ENCODE measurements at regions not wholly inside any gene's neighbourhood (a gene's known extent, or its start where the extent isn't known, plus 50 kb on each side); places are given as distances from the start of the nearest gene placed in this dataset.

DNA sequence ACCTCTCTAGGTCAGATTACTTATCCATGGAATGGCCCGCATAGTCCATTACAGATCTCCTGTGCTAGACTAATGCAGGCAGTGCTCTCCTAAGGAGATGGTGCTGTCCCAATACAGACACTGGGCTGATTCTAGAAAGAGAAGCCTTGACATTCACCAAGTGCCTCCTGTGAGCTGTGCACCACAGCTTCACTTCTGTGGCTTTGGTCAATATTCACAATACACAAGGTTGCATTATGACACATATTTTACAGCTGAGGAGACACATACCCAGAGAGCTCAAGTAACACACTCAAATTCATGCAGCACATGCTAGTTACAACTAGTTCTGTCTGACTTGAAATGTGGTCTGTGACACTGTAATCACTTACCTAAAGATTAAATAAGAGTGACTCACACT, 59.4 kb upstream of the LRRC8B start:
- Histone ChIP-seq H3K4me1 (no peaks in the 10 kb centered on the region), H3K27me3 (no peaks in the 10 kb centered on the region), H3K9me3 (no peaks in the 10 kb centered on the region), H3K4me3 (no peak overlapping the region), H3K36me3 (no peaks in the 10 kb centered on the region), H3K27ac (no peak overlapping the region)
- TF ChIP-seq, protein P1, sequence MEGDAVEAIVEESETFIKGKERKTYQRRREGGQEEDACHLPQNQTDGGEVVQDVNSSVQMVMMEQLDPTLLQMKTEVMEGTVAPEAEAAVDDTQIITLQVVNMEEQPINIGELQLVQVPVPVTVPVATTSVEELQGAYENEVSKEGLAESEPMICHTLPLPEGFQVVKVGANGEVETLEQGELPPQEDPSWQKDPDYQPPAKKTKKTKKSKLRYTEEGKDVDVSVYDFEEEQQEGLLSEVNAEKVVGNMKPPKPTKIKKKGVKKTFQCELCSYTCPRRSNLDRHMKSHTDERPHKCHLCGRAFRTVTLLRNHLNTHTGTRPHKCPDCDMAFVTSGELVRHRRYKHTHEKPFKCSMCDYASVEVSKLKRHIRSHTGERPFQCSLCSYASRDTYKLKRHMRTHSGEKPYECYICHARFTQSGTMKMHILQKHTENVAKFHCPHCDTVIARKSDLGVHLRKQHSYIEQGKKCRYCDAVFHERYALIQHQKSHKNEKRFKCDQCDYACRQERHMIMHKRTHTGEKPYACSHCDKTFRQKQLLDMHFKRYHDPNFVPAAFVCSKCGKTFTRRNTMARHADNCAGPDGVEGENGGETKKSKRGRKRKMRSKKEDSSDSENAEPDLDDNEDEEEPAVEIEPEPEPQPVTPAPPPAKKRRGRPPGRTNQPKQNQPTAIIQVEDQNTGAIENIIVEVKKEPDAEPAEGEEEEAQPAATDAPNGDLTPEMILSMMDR (IDR thresholded peaks at IDR 0.05): no peak
- no peak for DNase-seq (ENCODE audit: low spot score)

- no peak overlapping the region for H3K4me3 ChIP-seq
- H3K4me1 ChIP-seq: no peaks in the 10 kb centered on the region
- H3K9me3 ChIP-seq: no peaks in the 10 kb centered on the region
- H3K27ac ChIP-seq: no peak overlapping the region
- TF ChIP-seq, protein P1 (IDR thresholded peaks at IDR 0.05): no peak
- no peaks in the 10 kb centered on the region for H3K27me3 ChIP-seq
- no peak for DNase-seq (ENCODE audit: low spot score)
- no peaks in the 10 kb centered on the region for H3K36me3 ChIP-seq
These were observed 58.2 kb upstream of the LRRC8B start for GRCh38 chr1:89466307-89466930.

DNA sequence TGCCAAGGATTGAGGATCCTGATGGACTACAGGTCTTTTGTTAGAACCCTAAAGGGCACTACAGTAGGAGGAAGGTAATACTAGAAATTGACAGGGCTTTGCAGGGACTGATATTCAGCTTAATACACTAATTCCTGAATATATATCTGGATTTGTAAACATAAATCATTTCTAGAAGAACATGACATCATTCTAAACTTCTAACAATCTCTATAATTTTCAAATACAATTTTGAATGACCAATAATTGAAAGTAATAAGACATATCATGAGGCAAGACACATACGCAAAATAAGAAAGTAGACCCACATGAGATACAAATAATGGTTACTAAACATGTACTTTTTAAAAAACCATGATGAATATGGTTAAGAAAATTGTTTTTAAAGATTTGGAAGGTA, 52.4 kb upstream of the LRRC8B start:
- Histone ChIP-seq H3K4me3 (no peak overlapping the region), H3K4me1 (no peaks in the 10 kb centered on the region), H3K27ac (no peak overlapping the region), H3K27me3 (no peaks in the 10 kb centered on the region), H3K36me3 (no peaks in the 10 kb centered on the region), H3K9me3 (peaks cover 0 to 12% of the 10 kb centered on the region in 2 donors)
- TF ChIP-seq, protein P1 (IDR thresholded peaks at IDR 0.05): no peak
- DNase-seq (ENCODE audit: low spot score): no peak

DNA sequence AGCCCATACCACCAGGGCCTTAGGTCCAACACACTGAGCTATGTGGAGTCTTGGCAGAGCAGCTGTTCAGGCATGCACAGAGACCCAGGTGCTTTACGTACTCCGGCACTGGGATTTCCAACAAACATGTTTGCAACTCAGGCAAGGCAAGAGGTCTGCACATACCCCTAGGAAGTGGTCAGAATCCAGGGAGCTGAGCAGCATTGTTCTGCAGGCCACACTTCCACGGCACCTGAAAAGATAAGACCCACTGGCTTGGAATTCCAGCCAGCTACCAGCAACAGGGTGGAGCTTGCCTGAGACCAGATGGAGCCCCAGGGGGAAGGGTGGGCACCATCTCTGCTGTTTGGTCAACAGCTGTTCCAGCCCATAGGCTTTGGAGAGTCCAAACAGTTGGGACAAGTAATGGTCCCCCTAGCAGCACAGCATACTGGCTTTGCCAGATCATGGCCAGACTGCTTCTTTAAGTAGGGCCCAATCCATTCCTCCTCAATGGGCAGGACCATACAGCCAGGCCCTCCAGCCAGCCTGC, 51.7 kb upstream of the LRRC8B start:
- Histone ChIP-seq H3K4me3 (no peak overlapping the region), H3K27ac (no peak overlapping the region), H3K4me1 (no peaks in the 10 kb centered on the region), H3K27me3 (no peaks in the 10 kb centered on the region), H3K36me3 (no peaks in the 10 kb centered on the region), H3K9me3 (peaks cover 0 to 12% of the 10 kb centered on the region in 2 donors)
- DNase-seq (ENCODE audit: low spot score): no peak
- TF ChIP-seq, protein P1 (IDR thresholded peaks at IDR 0.05): no peak
